Neural cell (in vitro differentiated cells): ENCODE measurements at regions not wholly inside any gene's neighbourhood (a gene's known extent, or its start where the extent isn't known, plus 50 kb on each side); places are given as distances from the start of the nearest gene placed in this dataset.

Experiments used
- H2AFZ ChIP-seq: fragments of 200-600, 300-800 bp; sonication (generic), shearing (Covaris generic); 2 replicates; pipeline ENCODE4 v1.6.0; 2014; ENCODE audit warnings: low read depth, mild to moderate bottlenecking, antibody characterized with exemption, low read length, moderate library complexity
- H3F3A ChIP-seq: fragments of 200-600 bp; shearing (Covaris generic); 2 replicates; pipeline ENCODE4 v1.6.1; 2016; ENCODE audit warnings: mild to moderate bottlenecking, moderate library complexity, mixed read lengths, antibody characterized with exemption, low read length; ENCODE audit not compliant: insufficient read depth, poor library complexity, severe bottlenecking
- H3K27ac ChIP-seq: fragments of 200-600, 300-800 bp; sonication (generic), shearing (Covaris generic); 2 replicates; pipeline ENCODE4 v1.5.1; 2014; ENCODE audit warnings: mild to moderate bottlenecking, low read length, moderate library complexity
- H3K27me3 ChIP-seq: fragments of 300-800, 200-600 bp; sonication (generic), shearing (Covaris generic); 2 replicates; pipeline ENCODE4 v1.6.0; 2014; ENCODE audit warnings: mild to moderate bottlenecking, low read depth, low read length, moderate library complexity; ENCODE audit not compliant: insufficient read depth
- H3K36me3 ChIP-seq: fragments of 300-800, 200-600 bp; sonication (generic), shearing (Covaris generic); 2 replicates; pipeline ENCODE4 v1.5.1; 2014; ENCODE audit warnings: mild to moderate bottlenecking, antibody characterized with exemption, low read length, moderate library complexity; ENCODE audit not compliant: insufficient read depth
- H3K4me2 ChIP-seq: fragments of 300-800, 200-600 bp; sonication (generic), shearing (Covaris generic); 2 replicates; pipeline ENCODE4 v1.6.0; 2014; ENCODE audit warnings: mild to moderate bottlenecking, low read length
- H3K4me3 ChIP-seq: fragments of 300-800, 200-600 bp; sonication (generic), shearing (Covaris generic); 2 replicates; pipeline ENCODE4 v1.5.1; 2014; ENCODE audit warnings: mild to moderate bottlenecking, low read length, moderate library complexity
- H3K79me2 ChIP-seq: fragments of 200-600 bp; shearing (Covaris generic); replicated peaks from 2 replicates; pipeline ENCODE4 v1.6.0; 2014; ENCODE audit warnings: mild to moderate bottlenecking, low read length, moderate library complexity; ENCODE audit not compliant: insufficient read depth
- H3K9ac ChIP-seq: fragments of 300-800, 200-600 bp; sonication (generic), shearing (Covaris generic); 2 replicates; pipeline ENCODE4 v1.6.1; 2016; ENCODE audit warnings: mild to moderate bottlenecking, low read length, mixed read lengths
- H3K9me2 ChIP-seq: fragments of 200-600 bp; shearing (Covaris generic); 2 replicates; pipeline ENCODE4 v1.6.1; 2016; ENCODE audit warnings: mild to moderate bottlenecking, low read length, mixed read lengths; ENCODE audit not compliant: insufficient read depth
- H3K9me3 ChIP-seq: fragments of 200-600, 300-800 bp; sonication (generic), shearing (Covaris generic); 2 replicates; pipeline ENCODE4 v1.6.1; 2016; ENCODE audit warnings: mild to moderate bottlenecking, mixed run types, low read length, moderate library complexity, mixed read lengths
- H4K20me1 ChIP-seq: fragments of 200-600 bp; shearing (Covaris generic); 2 replicates; pipeline ENCODE4 v1.6.1; 2016; ENCODE audit warnings: mild to moderate bottlenecking, mixed run types; ENCODE audit not compliant: insufficient read depth
- EP300 ChIP-seq: fragments of 450-650 bp; conservative IDR thresholded peaks from 2 replicates; pipeline ENCODE4 v1.6.1; 2014; ENCODE audit warnings: antibody characterized with exemption, mild to moderate bottlenecking, moderate library complexity; ENCODE audit not compliant: poor library complexity, severe bottlenecking
- EZH2 ChIP-seq: fragments of 200-600, 300-800 bp; shearing (Covaris generic), sonication (generic); IDR thresholded peaks from 2 replicates; pipeline ENCODE4 v1.6.1; 2014; ENCODE audit warnings: antibody characterized with exemption, low read length, borderline replicate concordance, mild to moderate bottlenecking; ENCODE audit not compliant: insufficient read depth, poor library complexity, severe bottlenecking
- MXI1 ChIP-seq: fragments of 450-650 bp; conservative IDR thresholded peaks from 2 replicates; pipeline ENCODE4 v1.6.1; 2014; ENCODE audit warnings: antibody characterized with exemption, mild to moderate bottlenecking; ENCODE audit not compliant: poor library complexity, severe bottlenecking
- POLR2AphosphoS5 ChIP-seq: IDR thresholded peaks from 2 replicates; pipeline ENCODE4 v1.6.1; 2012
- RAD21 ChIP-seq: fragments of 450-650 bp; conservative IDR thresholded peaks from 2 replicates; pipeline ENCODE4 v1.6.1; 2014; ENCODE audit warnings: antibody characterized with exemption, mild to moderate bottlenecking, moderate library complexity
- SMC3 ChIP-seq: fragments of 450-650 bp; conservative IDR thresholded peaks from 2 replicates; pipeline ENCODE4 v1.6.1; 2014; ENCODE audit warnings: antibody characterized with exemption, mild to moderate bottlenecking, moderate library complexity; ENCODE audit not compliant: poor library complexity
- TAF1 ChIP-seq: IDR thresholded peaks from 2 replicates; pipeline ENCODE4 v1.6.1; 2012; ENCODE audit warnings: low read depth
- TF ChIP-seq, protein P1 (sequence below): IDR thresholded peaks from 2 replicates; pipeline ENCODE4 v1.6.1; 2012; ENCODE audit warnings: borderline replicate concordance
- TF ChIP-seq, protein P2 (sequence below): fragments of 450-650 bp; IDR thresholded peaks from 2 replicates; pipeline ENCODE4 v1.5.1; 2014; ENCODE audit warnings: antibody characterized with exemption, mild to moderate bottlenecking, moderate library complexity; ENCODE audit not compliant: poor library complexity, severe bottlenecking

GRCh38 chr18:25674183-25674582 lies 322.2 kb upstream of the ZNF521 start:
- TF ChIP-seq EZH2 (no peak), MXI1 (no peak), TAF1 (no peak), RAD21 (no peak), EP300 (no peak), POLR2AphosphoS5 (no peak), SMC3 (no peak)
- TF ChIP-seq, protein P1, sequence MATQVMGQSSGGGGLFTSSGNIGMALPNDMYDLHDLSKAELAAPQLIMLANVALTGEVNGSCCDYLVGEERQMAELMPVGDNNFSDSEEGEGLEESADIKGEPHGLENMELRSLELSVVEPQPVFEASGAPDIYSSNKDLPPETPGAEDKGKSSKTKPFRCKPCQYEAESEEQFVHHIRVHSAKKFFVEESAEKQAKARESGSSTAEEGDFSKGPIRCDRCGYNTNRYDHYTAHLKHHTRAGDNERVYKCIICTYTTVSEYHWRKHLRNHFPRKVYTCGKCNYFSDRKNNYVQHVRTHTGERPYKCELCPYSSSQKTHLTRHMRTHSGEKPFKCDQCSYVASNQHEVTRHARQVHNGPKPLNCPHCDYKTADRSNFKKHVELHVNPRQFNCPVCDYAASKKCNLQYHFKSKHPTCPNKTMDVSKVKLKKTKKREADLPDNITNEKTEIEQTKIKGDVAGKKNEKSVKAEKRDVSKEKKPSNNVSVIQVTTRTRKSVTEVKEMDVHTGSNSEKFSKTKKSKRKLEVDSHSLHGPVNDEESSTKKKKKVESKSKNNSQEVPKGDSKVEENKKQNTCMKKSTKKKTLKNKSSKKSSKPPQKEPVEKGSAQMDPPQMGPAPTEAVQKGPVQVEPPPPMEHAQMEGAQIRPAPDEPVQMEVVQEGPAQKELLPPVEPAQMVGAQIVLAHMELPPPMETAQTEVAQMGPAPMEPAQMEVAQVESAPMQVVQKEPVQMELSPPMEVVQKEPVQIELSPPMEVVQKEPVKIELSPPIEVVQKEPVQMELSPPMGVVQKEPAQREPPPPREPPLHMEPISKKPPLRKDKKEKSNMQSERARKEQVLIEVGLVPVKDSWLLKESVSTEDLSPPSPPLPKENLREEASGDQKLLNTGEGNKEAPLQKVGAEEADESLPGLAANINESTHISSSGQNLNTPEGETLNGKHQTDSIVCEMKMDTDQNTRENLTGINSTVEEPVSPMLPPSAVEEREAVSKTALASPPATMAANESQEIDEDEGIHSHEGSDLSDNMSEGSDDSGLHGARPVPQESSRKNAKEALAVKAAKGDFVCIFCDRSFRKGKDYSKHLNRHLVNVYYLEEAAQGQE: no peak
- TF ChIP-seq, protein P2, sequence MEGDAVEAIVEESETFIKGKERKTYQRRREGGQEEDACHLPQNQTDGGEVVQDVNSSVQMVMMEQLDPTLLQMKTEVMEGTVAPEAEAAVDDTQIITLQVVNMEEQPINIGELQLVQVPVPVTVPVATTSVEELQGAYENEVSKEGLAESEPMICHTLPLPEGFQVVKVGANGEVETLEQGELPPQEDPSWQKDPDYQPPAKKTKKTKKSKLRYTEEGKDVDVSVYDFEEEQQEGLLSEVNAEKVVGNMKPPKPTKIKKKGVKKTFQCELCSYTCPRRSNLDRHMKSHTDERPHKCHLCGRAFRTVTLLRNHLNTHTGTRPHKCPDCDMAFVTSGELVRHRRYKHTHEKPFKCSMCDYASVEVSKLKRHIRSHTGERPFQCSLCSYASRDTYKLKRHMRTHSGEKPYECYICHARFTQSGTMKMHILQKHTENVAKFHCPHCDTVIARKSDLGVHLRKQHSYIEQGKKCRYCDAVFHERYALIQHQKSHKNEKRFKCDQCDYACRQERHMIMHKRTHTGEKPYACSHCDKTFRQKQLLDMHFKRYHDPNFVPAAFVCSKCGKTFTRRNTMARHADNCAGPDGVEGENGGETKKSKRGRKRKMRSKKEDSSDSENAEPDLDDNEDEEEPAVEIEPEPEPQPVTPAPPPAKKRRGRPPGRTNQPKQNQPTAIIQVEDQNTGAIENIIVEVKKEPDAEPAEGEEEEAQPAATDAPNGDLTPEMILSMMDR: no peak
- Histone ChIP-seq H3K4me3 (no peak overlapping the region), H2AFZ (no peak overlapping the region), H3K9ac (no peak overlapping the region), H3K9me3 (no peaks in the 10 kb centered on the region), H3K27ac (no peak overlapping the region), H3F3A (no peaks in the 10 kb centered on the region), H4K20me1 (no peaks in the 10 kb centered on the region), H3K9me2 (no peaks in the 10 kb centered on the region), H3K36me3 (no peaks in the 10 kb centered on the region), H3K79me2 (no peaks in the 10 kb centered on the region), H3K4me2 (no peak overlapping the region), H3K27me3 (no peaks in the 10 kb centered on the region)

- Histone ChIP-seq H3F3A (no peaks in the 10 kb centered on the region), H3K4me3 (no peak overlapping the region), H3K9me2 (no peaks in the 10 kb centered on the region), H3K9ac (no peak overlapping the region), H3K36me3 (no peaks in the 10 kb centered on the region), H2AFZ (no peak overlapping the region), H3K27me3 (no peaks in the 10 kb centered on the region), H3K27ac (no peak overlapping the region), H3K79me2 (no peaks in the 10 kb centered on the region), H4K20me1 (no peaks in the 10 kb centered on the region), H3K9me3 (no peaks in the 10 kb centered on the region), H3K4me2 (no peak overlapping the region)
- TF ChIP-seq EP300: no peak
- TF ChIP-seq, protein P2: no peak
- TF ChIP-seq SMC3: no peak
- TF ChIP-seq EZH2: no peak
- no peak for TF ChIP-seq POLR2AphosphoS5
- no peak for TF ChIP-seq TAF1
- TF ChIP-seq MXI1: no peak
- no peak for TF ChIP-seq RAD21
- TF ChIP-seq, protein P1: no peak
These were observed 320.5 kb upstream of the ZNF521 start for GRCh38 chr18:25672490-25672889.
